HEK293 (cell line): ENCODE measurements at regions not wholly inside any gene's neighbourhood (a gene's known extent, or its start where the extent isn't known, plus 50 kb on each side); places are given as distances from the start of the nearest gene placed in this dataset.

ENCODE experiments used
- CTCF ChIA-PET: fragments of 350-600 bp; formaldehyde crosslinking; extraction: SDS; loops from one replicate; lab custom pipeline; 2021; ENCODE audit warnings: antibody characterized with exemption; lab: Yijun Ruan, JAX
- POLR2A ChIA-PET: fragments of 300-600 bp; formaldehyde crosslinking; extraction: SDS; loops from one replicate; lab custom pipeline; 2020; ENCODE audit warnings: antibody characterized with exemption, inconsistent platforms; lab: Yijun Ruan, JAX
- H3K27ac ChIP-seq: fragments of 200-500 bp; sonication (Bioruptor generic); 2 replicates; pipeline ENCODE4 v1.5.1; 2014; ENCODE audit warnings: low read depth, low read length, control low read depth, inconsistent platforms; ENCODE audit errors: extremely low read depth
- H3K36me3 ChIP-seq, 2 experiments: fragments of 200-500 bp in 1 of 2; sonication (Bioruptor generic) in 1 of 2; 1 replicate in 1 of 2; 2 replicates in 1 of 2; pipeline ENCODE4 v1.5.1; 2014 to 2017; ENCODE audit warnings: inconsistent platforms in 2 of 2, low read length in 2 of 2; ENCODE audit not compliant: control insufficient read depth in 2 of 2, insufficient read depth in 1 of 2
- H3K4me1 ChIP-seq: fragments of 200-500 bp; sonication (Bioruptor generic); 2 replicates; pipeline ENCODE4 v1.5.1; 2014; ENCODE audit warnings: mild to moderate bottlenecking, low read length, inconsistent platforms; ENCODE audit not compliant: control insufficient read depth, insufficient read depth
- H3K4me3 ChIP-seq: 2 replicates; pipeline ENCODE4 v1.5.1; 2011; ENCODE audit warnings: low read depth, mild to moderate bottlenecking, control low read depth, low read length, moderate library complexity
- H3K9me3 ChIP-seq: fragments of 200-500 bp; sonication (Bioruptor generic); 2 replicates; pipeline ENCODE4 v1.5.1; 2014; ENCODE audit warnings: low read depth, low read length, inconsistent platforms; ENCODE audit not compliant: control insufficient read depth, insufficient read depth
- GLI4 ChIP-seq: fragments of 450-650 bp; formaldehyde crosslinking; IDR thresholded peaks from 2 replicates; pipeline ENCODE4 v1.5.1; 2016; ENCODE audit warnings: missing biosample characterization, missing genetic modification characterization
- HOXA7 ChIP-seq: sonication (generic); formaldehyde crosslinking; IDR thresholded peaks from 2 replicates; pipeline ENCODE4 v1.8.1; 2022; ENCODE audit warnings: missing genetic modification reagents, borderline replicate concordance
- KLF16 ChIP-seq: fragments of 450-650 bp; formaldehyde crosslinking; IDR thresholded peaks from 2 replicates; pipeline ENCODE4 v1.5.1; 2017; ENCODE audit warnings: missing biosample characterization, missing genetic modification characterization
- KLF9 ChIP-seq: fragments of 450-650 bp; formaldehyde crosslinking; IDR thresholded peaks from 2 replicates; pipeline ENCODE4 v1.5.1; 2016; ENCODE audit warnings: missing biosample characterization, missing genetic modification characterization, low read depth
- PRDM4 ChIP-seq: fragments of 450-650 bp; formaldehyde crosslinking; IDR thresholded peaks from 2 replicates; pipeline ENCODE4 v1.5.1; 2017; ENCODE audit warnings: missing biosample characterization, missing genetic modification characterization
- PRDM6 ChIP-seq: fragments of 450-650 bp; formaldehyde crosslinking; IDR thresholded peaks from 2 replicates; pipeline ENCODE4 v1.5.1; 2017; ENCODE audit warnings: missing biosample characterization, missing genetic modification characterization
- REPIN1 ChIP-seq: fragments of 450-650 bp; formaldehyde crosslinking; IDR thresholded peaks from 2 replicates; pipeline ENCODE4 v1.5.1; 2017; ENCODE audit warnings: missing biosample characterization, missing genetic modification characterization, low read depth
- WT1 ChIP-seq: fragments of 450-650 bp; formaldehyde crosslinking; IDR thresholded peaks from 2 replicates; pipeline ENCODE4 v1.5.1; 2016; ENCODE audit warnings: missing biosample characterization, missing genetic modification characterization
- YY1 ChIP-seq: fragments of 450-650 bp; formaldehyde crosslinking; IDR thresholded peaks from 2 replicates; pipeline ENCODE4 v1.5.1; 2018; ENCODE audit warnings: missing biosample characterization, missing genetic modification characterization
- ZNF423 ChIP-seq: fragments of 450-650 bp; formaldehyde crosslinking; IDR thresholded peaks from 2 replicates; pipeline ENCODE4 v1.5.1; 2016; ENCODE audit warnings: missing biosample characterization, missing genetic modification characterization
- ZNF433 ChIP-seq: fragments of 450-650 bp; formaldehyde crosslinking; IDR thresholded peaks from 2 replicates; pipeline ENCODE4 v1.5.1; 2016; ENCODE audit warnings: missing biosample characterization, missing genetic modification characterization, low read depth
- ZNF513 ChIP-seq: fragments of 450-650 bp; IDR thresholded peaks from 2 replicates; pipeline ENCODE4 v1.5.1; 2018; ENCODE audit warnings: missing biosample characterization, missing genetic modification characterization
- ZNF585B ChIP-seq: fragments of 450-650 bp; formaldehyde crosslinking; IDR thresholded peaks from 2 replicates; pipeline ENCODE4 v1.5.1; 2016; ENCODE audit warnings: missing biosample characterization, missing genetic modification characterization
- ZNF626 ChIP-seq: fragments of 450-650 bp; sonication (Bioruptor Pico); formaldehyde crosslinking; IDR thresholded peaks from 2 replicates; pipeline ENCODE4 v1.5.1; 2018; ENCODE audit warnings: missing biosample characterization, missing genetic modification characterization, inconsistent platforms
- ZNF654 ChIP-seq: fragments of 450-650 bp; formaldehyde crosslinking; IDR thresholded peaks from 2 replicates; pipeline ENCODE4 v1.5.1; 2016; ENCODE audit warnings: low read depth, missing biosample characterization, missing genetic modification characterization
- ZNF677 ChIP-seq: fragments of 450-650 bp; IDR thresholded peaks from 2 replicates; pipeline ENCODE4 v1.5.0; 2018; ENCODE audit warnings: missing biosample characterization, mild to moderate bottlenecking, missing genetic modification characterization, moderate library complexity
- ZNF791 ChIP-seq: fragments of 450-650 bp; formaldehyde crosslinking; IDR thresholded peaks from 2 replicates; pipeline ENCODE4 v1.5.1; 2016; ENCODE audit warnings: missing biosample characterization, missing genetic modification characterization
- ZNF837 ChIP-seq: fragments of 450-650 bp; formaldehyde crosslinking; IDR thresholded peaks from 2 replicates; pipeline ENCODE4 v1.5.1; 2016; ENCODE audit warnings: missing biosample characterization, missing genetic modification characterization
- TF ChIP-seq, protein P1 (sequence below): fragments of 450-650 bp; formaldehyde crosslinking; IDR thresholded peaks from 2 replicates; pipeline ENCODE4 v1.5.1; 2016; ENCODE audit warnings: missing biosample characterization, missing genetic modification characterization
- TF ChIP-seq, protein P2 (sequence below): fragments of 450-650 bp; formaldehyde crosslinking; IDR thresholded peaks from 2 replicates; pipeline ENCODE4 v1.5.1; 2016; ENCODE audit warnings: missing biosample characterization, missing genetic modification characterization

GRCh38 chr4:178136736-178137345, 694.6 kb upstream of the AGA start:
- POLR2A ChIA-PET: no interaction called here
- no peak overlapping the region for H3K27ac ChIP-seq
- no peaks in the 10 kb centered on the region for H3K36me3 ChIP-seq
- CTCF ChIA-PET: no interaction called here
- H3K9me3 ChIP-seq: no peaks in the 10 kb centered on the region
- H3K4me1 ChIP-seq: no peaks in the 10 kb centered on the region
- no peak overlapping the region for H3K4me3 ChIP-seq
- no peak for TF ChIP-seq ZNF513
- no peak for TF ChIP-seq GLI4 (tag by site-specific recombination)
- TF ChIP-seq HOXA7 (CRISPR knock-in tag): no peak
- no peak for TF ChIP-seq YY1 (tag by site-specific recombination)
- TF ChIP-seq WT1 (tag by site-specific recombination): no peak
- no peak for TF ChIP-seq REPIN1 (tag by site-specific recombination)
- TF ChIP-seq PRDM4 (tag by site-specific recombination): no peak
- TF ChIP-seq, protein P1, sequence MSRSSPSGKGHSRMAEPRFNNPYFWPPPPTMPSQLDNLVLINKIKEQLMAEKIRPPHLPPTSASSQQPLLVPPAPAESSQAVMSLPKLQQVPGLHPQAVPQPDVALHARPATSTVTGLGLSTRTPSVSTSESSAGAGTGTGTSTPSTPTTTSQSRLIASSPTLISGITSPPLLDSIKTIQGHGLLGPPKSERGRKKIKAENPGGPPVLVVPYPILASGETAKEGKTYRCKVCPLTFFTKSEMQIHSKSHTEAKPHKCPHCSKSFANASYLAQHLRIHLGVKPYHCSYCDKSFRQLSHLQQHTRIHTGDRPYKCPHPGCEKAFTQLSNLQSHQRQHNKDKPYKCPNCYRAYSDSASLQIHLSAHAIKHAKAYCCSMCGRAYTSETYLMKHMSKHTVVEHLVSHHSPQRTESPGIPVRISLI (tag by site-specific recombination): no peak
- no peak for TF ChIP-seq ZNF837 (tag by site-specific recombination)
- TF ChIP-seq KLF16 (tag by site-specific recombination): no peak
- no peak for TF ChIP-seq PRDM6 (tag by site-specific recombination)
- TF ChIP-seq KLF9: no peak
- TF ChIP-seq ZNF677: no peak
- TF ChIP-seq ZNF423 (tag by site-specific recombination): no peak
- TF ChIP-seq ZNF791 (tag by site-specific recombination): no peak
- no peak for TF ChIP-seq ZNF433 (tag by site-specific recombination)
- TF ChIP-seq, protein P2, sequence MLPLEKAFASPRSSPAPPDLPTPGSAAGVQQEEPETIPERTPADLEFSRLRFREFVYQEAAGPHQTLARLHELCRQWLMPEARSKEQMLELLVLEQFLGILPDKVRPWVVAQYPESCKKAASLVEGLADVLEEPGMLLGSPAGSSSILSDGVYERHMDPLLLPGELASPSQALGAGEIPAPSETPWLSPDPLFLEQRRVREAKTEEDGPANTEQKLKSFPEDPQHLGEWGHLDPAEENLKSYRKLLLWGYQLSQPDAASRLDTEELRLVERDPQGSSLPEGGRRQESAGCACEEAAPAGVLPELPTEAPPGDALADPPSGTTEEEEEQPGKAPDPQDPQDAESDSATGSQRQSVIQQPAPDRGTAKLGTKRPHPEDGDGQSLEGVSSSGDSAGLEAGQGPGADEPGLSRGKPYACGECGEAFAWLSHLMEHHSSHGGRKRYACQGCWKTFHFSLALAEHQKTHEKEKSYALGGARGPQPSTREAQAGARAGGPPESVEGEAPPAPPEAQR (tag by site-specific recombination): no peak
- TF ChIP-seq ZNF654 (tag by site-specific recombination): no peak
- TF ChIP-seq ZNF626 (tag by site-specific recombination): no peak
- TF ChIP-seq ZNF585B: no peak
